Epithelial cell of proximal tubule (primary cell): ENCODE measurements at regions not wholly inside any gene's neighbourhood (a gene's known extent, or its start where the extent isn't known, plus 50 kb on each side); places are given as distances from the start of the nearest gene placed in this dataset.

ENCODE experiments used
- DNase-seq: peaks from one replicate; pipeline ENCODE4 v3.0.0-alpha.2; 2011; ENCODE audit warnings: low read depth
- H3K4me3 ChIP-seq: 2 replicates; pipeline ENCODE4 v1.5.1; 2011; ENCODE audit warnings: low read depth, mild to moderate bottlenecking, low read length
- TF ChIP-seq, protein P1 (sequence below): conservative IDR thresholded peaks from 2 replicates; pipeline ENCODE4 v1.5.1; 2012; ENCODE audit warnings: low read depth, mild to moderate bottlenecking, low read length

DNA sequence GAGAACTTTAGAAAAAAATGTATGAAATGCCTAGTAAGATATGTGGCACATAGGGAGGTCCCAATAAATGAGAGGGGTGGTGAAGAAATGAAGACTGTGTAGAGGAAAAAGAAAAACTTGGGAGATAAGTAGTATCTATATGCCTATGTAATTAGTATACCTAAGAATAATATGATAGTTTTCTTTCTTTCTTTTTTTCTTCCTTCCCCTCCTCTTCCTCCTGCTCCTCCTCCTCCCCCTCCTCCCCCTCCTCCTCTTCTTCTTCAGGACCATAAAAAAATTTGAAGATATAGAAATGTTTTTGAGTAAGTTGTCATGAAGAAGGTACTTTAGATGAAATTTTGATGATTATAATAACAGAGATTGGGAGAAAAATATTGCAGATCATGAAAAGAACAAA lies 857.4 kb downstream of the MAT2B start:
- H3K4me3 ChIP-seq = no peak overlapping the region
- DNase-seq = no peak
- TF ChIP-seq, protein P1, sequence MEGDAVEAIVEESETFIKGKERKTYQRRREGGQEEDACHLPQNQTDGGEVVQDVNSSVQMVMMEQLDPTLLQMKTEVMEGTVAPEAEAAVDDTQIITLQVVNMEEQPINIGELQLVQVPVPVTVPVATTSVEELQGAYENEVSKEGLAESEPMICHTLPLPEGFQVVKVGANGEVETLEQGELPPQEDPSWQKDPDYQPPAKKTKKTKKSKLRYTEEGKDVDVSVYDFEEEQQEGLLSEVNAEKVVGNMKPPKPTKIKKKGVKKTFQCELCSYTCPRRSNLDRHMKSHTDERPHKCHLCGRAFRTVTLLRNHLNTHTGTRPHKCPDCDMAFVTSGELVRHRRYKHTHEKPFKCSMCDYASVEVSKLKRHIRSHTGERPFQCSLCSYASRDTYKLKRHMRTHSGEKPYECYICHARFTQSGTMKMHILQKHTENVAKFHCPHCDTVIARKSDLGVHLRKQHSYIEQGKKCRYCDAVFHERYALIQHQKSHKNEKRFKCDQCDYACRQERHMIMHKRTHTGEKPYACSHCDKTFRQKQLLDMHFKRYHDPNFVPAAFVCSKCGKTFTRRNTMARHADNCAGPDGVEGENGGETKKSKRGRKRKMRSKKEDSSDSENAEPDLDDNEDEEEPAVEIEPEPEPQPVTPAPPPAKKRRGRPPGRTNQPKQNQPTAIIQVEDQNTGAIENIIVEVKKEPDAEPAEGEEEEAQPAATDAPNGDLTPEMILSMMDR = no peak

DNA sequence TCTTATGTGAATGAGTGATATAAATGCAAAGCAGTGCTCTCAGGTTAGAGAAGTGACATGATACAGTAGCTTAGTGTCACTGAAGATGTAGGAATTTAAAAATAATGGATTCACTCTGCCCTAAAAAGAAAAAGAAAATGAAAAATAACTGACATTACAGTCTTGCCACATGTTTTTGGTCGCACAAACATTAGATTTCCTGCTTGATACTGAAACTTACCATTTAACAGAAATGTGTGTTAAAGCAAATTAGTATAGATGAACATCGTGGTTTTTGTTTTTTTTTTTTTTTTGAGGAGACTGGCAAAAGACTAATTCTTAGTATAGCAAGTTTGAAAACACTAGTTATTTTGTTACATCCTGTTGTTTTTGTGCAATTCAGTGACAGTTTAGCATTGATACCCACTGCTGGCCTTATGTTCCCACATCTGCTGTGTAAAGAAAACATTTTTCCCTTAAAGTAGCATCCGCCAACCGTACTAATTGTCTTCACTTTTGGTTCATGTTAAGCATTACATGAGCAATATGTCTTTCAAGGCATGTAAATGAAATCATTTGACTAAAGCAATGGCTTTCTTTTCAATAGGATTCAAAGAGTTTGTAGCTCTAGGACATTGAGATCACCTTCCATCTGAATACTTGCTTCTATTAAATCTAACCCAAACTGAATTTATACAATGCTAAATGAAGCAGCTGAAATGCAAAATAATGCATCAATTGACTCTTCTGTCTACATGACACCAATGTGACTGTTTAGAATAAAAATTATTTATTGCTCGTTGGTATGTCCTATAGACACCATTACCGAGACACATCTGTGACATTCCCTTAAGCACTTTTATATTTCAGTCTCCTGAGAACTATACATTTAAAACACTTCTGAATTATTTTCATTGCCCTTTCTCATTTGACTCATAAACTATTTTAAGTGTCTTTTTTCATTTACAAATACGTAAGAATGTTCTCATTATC lies 859.1 kb downstream of the MAT2B start:
- TF ChIP-seq, protein P1 = no peak
- DNase-seq = no peak
- H3K4me3 ChIP-seq = no peak overlapping the region

DNA sequence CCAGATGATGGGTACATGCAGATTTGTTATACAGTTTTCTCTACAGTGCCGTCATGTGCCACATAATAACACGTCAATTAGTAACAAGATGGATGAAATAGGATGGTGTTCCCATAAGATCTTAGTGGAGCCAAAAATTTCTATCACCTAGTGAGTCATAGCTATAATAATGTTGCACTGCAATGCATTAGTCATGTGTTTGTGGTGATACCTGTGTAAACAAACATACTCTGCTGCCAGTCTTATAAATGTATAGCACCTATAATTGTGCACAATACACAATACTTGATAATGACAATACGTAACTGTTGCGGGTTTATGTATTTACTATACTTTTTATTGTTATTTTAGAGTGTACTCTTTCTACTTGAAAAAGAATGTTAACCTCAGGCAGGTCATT lies 865.4 kb downstream of the MAT2B start:
- no peak for DNase-seq
- TF ChIP-seq, protein P1 = no peak
- no peak overlapping the region for H3K4me3 ChIP-seq

DNA sequence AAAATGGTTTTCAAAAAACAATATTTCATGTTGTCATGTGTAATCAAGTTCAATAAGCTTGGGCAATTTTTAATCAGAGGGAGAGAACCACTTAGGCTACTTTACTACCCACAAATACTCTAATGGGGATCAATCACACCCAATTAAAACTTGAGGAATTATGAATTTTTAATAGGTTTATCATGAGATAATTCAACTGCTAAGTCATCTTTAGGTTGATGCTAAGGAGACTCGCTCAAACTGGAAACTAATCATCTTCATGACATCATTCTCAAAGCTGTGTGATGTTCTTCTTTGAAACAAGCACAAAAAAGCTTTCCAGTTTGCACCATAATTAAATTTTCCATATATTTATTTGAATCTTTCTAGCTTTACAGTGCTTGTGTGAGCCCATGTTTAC lies 867.5 kb downstream of the MAT2B start:
- DNase-seq = no peak
- H3K4me3 ChIP-seq = no peak overlapping the region
- TF ChIP-seq, protein P1 = no peak

- no peak for DNase-seq
- no peak overlapping the region for H3K4me3 ChIP-seq
- TF ChIP-seq, protein P1 = no peak
These were observed 868.5 kb downstream of the MAT2B start for GRCh38 chr5:164373876-164374275.

- no peak for DNase-seq
- TF ChIP-seq, protein P1 = no peak
- H3K4me3 ChIP-seq = no peak overlapping the region
These were observed 869.6 kb downstream of the MAT2B start for GRCh38 chr5:164375051-164375450.

DNA sequence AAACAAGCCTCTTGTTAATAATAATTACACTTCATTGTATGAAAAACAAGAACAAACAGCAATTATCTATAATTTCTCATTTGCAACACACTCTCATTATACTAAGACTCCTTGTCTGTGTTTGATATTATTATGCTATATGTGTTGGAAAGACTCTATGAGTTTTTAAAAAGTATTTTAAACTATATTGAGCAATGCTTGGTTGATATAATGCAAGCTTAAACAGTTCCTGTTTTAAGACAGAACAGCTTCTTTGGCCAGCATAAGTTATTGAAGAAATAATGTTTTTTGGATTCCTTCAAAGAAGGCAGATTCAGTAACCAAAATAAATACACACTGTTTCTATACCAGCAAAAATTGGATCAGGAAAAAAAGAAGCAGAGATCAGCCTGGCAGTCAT lies 871.4 kb downstream of the MAT2B start:
- TF ChIP-seq, protein P1 = no peak
- DNase-seq = no peak
- H3K4me3 ChIP-seq = no peak overlapping the region
